ENCODE measurements at regions not wholly inside any gene's neighbourhood (a gene's known extent, or its start where the extent isn't known, plus 50 kb on each side); places are given as distances from the start of the nearest gene placed in this dataset.

DNA sequence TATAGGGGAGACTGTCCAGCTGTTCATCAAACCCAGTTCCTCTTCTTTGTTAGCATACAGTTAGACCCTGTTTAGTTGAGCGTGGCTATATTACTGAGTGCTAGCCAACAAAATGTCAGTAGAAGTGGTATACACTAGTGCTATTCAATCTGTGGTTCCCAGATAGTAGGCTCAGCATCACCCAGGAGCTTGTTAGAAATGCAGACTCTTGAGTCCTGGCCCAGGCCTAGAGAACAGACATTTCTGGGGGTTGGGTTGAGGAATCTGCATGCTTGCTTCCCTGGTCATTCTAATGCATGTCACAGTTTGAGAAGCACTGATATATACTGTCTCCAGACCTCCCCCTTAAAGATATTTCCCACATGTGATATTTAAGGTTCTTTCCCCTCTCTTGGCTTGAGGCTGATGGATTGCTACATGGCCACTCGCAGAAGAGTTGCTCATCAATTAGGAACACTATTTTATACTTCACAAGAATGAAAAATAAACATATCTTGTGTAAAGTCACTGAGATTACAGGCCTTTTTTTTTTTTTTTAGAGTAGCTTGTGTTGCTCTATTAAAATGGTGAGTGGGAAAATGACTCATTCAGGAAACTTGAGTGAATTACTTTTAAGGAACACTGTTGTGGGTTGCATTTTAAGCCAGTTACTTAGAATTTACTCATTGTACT, 289.0 kb downstream of the STIM2 start:
- TF ChIP-seq SUZ12 (IDR thresholded peaks at IDR 0.05) (no peak), BHLHE40 (IDR thresholded peaks at IDR 0.05; ENCODE audit: borderline replicate concordance) (no peak), ZNF384 (IDR thresholded peaks at IDR 0.05) (no peak), NFRKB (IDR thresholded peaks at IDR 0.05) (no peak), TARDBP (IDR thresholded peaks at IDR 0.05) (no peak), LEF1 (IDR thresholded peaks at IDR 0.05; ENCODE audit: borderline replicate concordance) (no peak), ARNT (IDR thresholded peaks at IDR 0.05) (no peak), FOXK2 (IDR thresholded peaks at IDR 0.05) (no peak), CTBP1 (IDR thresholded peaks at IDR 0.05; ENCODE audit: borderline replicate concordance) (no peak), L3MBTL2 (conservative IDR thresholded peaks at IDR 0.05) (no peak), FOXM1 (IDR thresholded peaks at IDR 0.05; ENCODE audit: borderline replicate concordance) (no peak), ELF4 (IDR thresholded peaks at IDR 0.05) (no peak), FOXA1 (IDR thresholded peaks at IDR 0.05) (no peak)
- TF ChIP-seq, protein P1, sequence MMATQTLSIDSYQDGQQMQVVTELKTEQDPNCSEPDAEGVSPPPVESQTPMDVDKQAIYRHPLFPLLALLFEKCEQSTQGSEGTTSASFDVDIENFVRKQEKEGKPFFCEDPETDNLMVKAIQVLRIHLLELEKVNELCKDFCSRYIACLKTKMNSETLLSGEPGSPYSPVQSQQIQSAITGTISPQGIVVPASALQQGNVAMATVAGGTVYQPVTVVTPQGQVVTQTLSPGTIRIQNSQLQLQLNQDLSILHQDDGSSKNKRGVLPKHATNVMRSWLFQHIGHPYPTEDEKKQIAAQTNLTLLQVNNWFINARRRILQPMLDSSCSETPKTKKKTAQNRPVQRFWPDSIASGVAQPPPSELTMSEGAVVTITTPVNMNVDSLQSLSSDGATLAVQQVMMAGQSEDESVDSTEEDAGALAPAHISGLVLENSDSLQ (IDR thresholded peaks at IDR 0.05), result no peak
- ChIA-PET POLR2A (no interaction called here), CTCF (no interaction called here)
- DNase-seq (ENCODE audit: extremely low spot score), result no peak

DNA sequence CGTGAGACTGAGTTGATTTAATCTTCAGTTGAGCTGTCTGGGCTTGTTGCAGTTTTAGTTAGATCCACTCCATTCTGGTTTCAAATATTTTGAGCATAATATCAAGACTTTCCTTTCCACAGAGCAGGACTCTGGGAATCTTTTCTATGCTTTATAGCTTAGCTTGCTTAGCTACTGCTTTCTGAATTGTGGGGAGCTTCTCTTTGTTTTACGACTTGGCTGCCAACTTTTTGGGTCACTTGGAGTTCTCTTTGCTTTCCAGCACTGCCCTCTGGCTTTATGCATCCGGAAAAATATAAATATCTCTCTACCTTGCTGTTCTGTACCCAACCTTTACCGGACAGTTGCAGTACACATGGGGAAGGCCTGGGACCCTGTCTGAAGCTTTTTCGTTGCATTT, 292.1 kb downstream of the STIM2 start:
- CTCF ChIA-PET, result no interaction called here
- POLR2A ChIA-PET, result no interaction called here
- TF ChIP-seq SUZ12 (IDR thresholded peaks at IDR 0.05), result no peak
- TF ChIP-seq ELF4 (IDR thresholded peaks at IDR 0.05), result no peak
- no peak for TF ChIP-seq HDGF (IDR thresholded peaks at IDR 0.05; ENCODE audit: borderline replicate concordance)
- no peak for TF ChIP-seq ARNT (IDR thresholded peaks at IDR 0.05)
- TF ChIP-seq BHLHE40 (IDR thresholded peaks at IDR 0.05; ENCODE audit: borderline replicate concordance), result no peak
- TF ChIP-seq TARDBP (IDR thresholded peaks at IDR 0.05), result no peak
- TF ChIP-seq, protein P1 (IDR thresholded peaks at IDR 0.05), result no peak
- TF ChIP-seq NFRKB (IDR thresholded peaks at IDR 0.05), result no peak
- no peak for TF ChIP-seq CTBP1 (IDR thresholded peaks at IDR 0.05; ENCODE audit: borderline replicate concordance)
- TF ChIP-seq FOXA1 (IDR thresholded peaks at IDR 0.05), result no peak
- TF ChIP-seq ZNF384 (IDR thresholded peaks at IDR 0.05), result no peak
- no peak for TF ChIP-seq LEF1 (IDR thresholded peaks at IDR 0.05; ENCODE audit: borderline replicate concordance)
- TF ChIP-seq L3MBTL2 (conservative IDR thresholded peaks at IDR 0.05), result no peak
- TF ChIP-seq FOXK2 (IDR thresholded peaks at IDR 0.05), result no peak
- TF ChIP-seq FOXM1 (IDR thresholded peaks at IDR 0.05; ENCODE audit: borderline replicate concordance), result no peak
- TF ChIP-seq SP1 (IDR thresholded peaks at IDR 0.05), result no peak
- DNase-seq (ENCODE audit: extremely low spot score), result no peak

DNA sequence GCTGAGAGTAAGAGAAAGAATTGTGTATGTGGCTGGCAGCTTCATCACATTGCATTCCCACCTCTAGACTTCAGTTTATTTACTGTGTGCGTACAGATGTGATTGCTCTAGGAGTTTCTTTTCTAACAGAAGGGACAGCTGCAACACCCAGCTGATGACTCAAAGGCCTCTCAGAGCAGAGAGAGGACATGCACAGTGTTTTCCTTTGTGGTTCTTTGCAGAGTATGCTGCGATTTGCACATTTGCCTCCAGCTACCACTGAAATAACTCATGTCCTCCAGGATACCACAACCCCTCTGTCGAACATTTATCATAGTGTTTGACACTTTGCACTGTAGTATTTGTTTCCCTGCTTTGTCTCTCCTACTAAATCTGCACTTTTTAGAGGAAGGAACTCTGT, 294.1 kb downstream of the STIM2 start:
- POLR2A ChIA-PET, result no interaction called here
- CTCF ChIA-PET, result no interaction called here
- TF ChIP-seq HDGF (IDR thresholded peaks at IDR 0.05; ENCODE audit: borderline replicate concordance) (no peak), SP1 (IDR thresholded peaks at IDR 0.05) (no peak), ARNT (IDR thresholded peaks at IDR 0.05) (no peak), SUZ12 (IDR thresholded peaks at IDR 0.05) (no peak), LEF1 (IDR thresholded peaks at IDR 0.05; ENCODE audit: borderline replicate concordance) (no peak), FOXA1 (IDR thresholded peaks at IDR 0.05) (no peak), CTBP1 (IDR thresholded peaks at IDR 0.05; ENCODE audit: borderline replicate concordance) (no peak), FOXM1 (IDR thresholded peaks at IDR 0.05; ENCODE audit: borderline replicate concordance) (no peak), L3MBTL2 (conservative IDR thresholded peaks at IDR 0.05) (no peak), TARDBP (IDR thresholded peaks at IDR 0.05) (no peak), ELF4 (IDR thresholded peaks at IDR 0.05) (no peak), ZNF384 (IDR thresholded peaks at IDR 0.05) (no peak), FOXK2 (IDR thresholded peaks at IDR 0.05) (no peak), BHLHE40 (IDR thresholded peaks at IDR 0.05; ENCODE audit: borderline replicate concordance) (no peak), NFRKB (IDR thresholded peaks at IDR 0.05) (no peak)
- TF ChIP-seq, protein P1 (IDR thresholded peaks at IDR 0.05), result no peak
- no peak for DNase-seq (ENCODE audit: extremely low spot score)

DNA sequence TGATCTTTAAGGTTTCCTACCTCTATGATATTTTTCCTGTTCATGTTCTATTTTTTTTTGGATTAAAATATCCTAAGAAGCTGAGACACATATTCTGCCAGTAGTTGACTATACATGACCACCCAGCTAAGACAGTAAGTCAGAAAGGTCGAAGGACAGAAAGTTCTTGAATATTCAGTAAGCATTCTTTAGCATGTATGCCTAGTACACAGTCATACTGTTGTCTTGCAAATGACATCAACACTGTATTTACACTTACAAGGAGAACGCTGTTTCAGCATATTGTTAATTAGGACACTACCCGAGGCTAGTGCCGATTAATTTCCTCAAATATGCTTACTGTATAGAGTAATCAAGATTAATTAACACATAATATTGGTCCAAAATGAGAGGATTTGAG, 300.6 kb downstream of the STIM2 start:
- DNase-seq (ENCODE audit: extremely low spot score), result no peak
- CTCF ChIA-PET, result no interaction called here
- TF ChIP-seq SUZ12 (IDR thresholded peaks at IDR 0.05), result no peak
- TF ChIP-seq FOXM1 (IDR thresholded peaks at IDR 0.05; ENCODE audit: borderline replicate concordance), result no peak
- TF ChIP-seq TARDBP (IDR thresholded peaks at IDR 0.05), result no peak
- TF ChIP-seq CTBP1 (IDR thresholded peaks at IDR 0.05; ENCODE audit: borderline replicate concordance), result no peak
- no peak for TF ChIP-seq BHLHE40 (IDR thresholded peaks at IDR 0.05; ENCODE audit: borderline replicate concordance)
- no peak for TF ChIP-seq FOXA1 (IDR thresholded peaks at IDR 0.05)
- no peak for TF ChIP-seq HDGF (IDR thresholded peaks at IDR 0.05; ENCODE audit: borderline replicate concordance)
- TF ChIP-seq LEF1 (IDR thresholded peaks at IDR 0.05; ENCODE audit: borderline replicate concordance), result no peak
- TF ChIP-seq SP1 (IDR thresholded peaks at IDR 0.05), result no peak
- no peak for TF ChIP-seq ARNT (IDR thresholded peaks at IDR 0.05)
- no peak for TF ChIP-seq FOXK2 (IDR thresholded peaks at IDR 0.05)
- TF ChIP-seq, protein P1 (IDR thresholded peaks at IDR 0.05), result no peak
- no peak for TF ChIP-seq L3MBTL2 (conservative IDR thresholded peaks at IDR 0.05)
- POLR2A ChIA-PET, result no interaction called here

DNA sequence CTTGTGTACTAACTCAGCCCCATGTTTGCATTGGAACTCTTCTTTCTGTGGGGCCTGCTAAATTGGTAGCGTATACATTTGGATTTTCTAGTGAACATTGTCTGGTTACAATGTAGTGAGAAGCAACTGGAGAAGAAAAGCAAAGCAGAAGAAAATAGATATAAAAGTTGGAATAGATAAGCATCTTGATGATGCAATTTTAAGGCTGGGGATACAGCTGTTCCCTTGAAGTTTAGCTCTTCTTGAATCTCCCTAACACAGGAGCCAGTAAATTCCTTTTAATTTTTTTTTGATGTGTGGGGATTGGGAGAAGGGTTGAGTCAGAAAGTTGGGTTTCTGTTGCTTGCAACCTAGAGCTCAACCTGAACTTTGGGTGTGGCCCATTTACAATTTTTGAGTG, 308.1 kb downstream of the STIM2 start:
- DNase-seq (ENCODE audit: extremely low spot score), result no peak
- TF ChIP-seq L3MBTL2 (conservative IDR thresholded peaks at IDR 0.05) (no peak), ARNT (IDR thresholded peaks at IDR 0.05) (no peak), ZNF384 (IDR thresholded peaks at IDR 0.05) (no peak), NFRKB (IDR thresholded peaks at IDR 0.05) (no peak), LEF1 (IDR thresholded peaks at IDR 0.05; ENCODE audit: borderline replicate concordance) (no peak), SUZ12 (IDR thresholded peaks at IDR 0.05) (no peak), BHLHE40 (IDR thresholded peaks at IDR 0.05; ENCODE audit: borderline replicate concordance) (no peak), FOXA1 (IDR thresholded peaks at IDR 0.05) (no peak), FOXM1 (IDR thresholded peaks at IDR 0.05; ENCODE audit: borderline replicate concordance) (no peak), SP1 (IDR thresholded peaks at IDR 0.05) (no peak), HDGF (IDR thresholded peaks at IDR 0.05; ENCODE audit: borderline replicate concordance) (no peak), ELF4 (IDR thresholded peaks at IDR 0.05) (no peak)
- TF ChIP-seq, protein P1 (IDR thresholded peaks at IDR 0.05), result no peak
- POLR2A ChIA-PET, result no interaction called here
- CTCF ChIA-PET, result no interaction called here

Measured in HEK293T (cell line).